ENCODE measurements at regions not wholly inside any gene's neighbourhood (a gene's known extent, or its start where the extent isn't known, plus 50 kb on each side); places are given as distances from the start of the nearest gene placed in this dataset.

DNA sequence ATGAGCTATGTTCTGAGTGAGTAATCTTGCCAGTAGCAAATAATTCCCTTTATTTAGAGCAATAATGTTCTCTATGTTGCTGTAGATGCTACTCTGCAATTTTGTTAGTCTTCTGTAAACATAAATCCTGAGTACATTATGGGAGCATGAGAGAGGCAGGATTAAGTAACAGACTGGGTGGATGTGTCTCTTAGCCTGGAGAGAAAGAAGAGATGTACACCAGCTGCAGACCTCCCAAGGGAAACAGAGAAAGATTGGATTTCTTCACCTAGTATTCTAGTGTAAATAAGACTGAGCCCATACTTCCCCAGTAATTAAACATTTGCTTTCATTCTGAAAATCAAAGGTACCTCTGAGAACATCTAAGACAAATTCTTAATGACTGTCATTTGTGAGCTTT, 564.0 kb downstream of the TRHDE start:
- H3K4me3 ChIP-seq (ENCODE audit: low read depth, low read length), result no peak overlapping the region
- no peak for DNase-seq (ENCODE audit: low read depth)
- TF ChIP-seq CTCF (IDR thresholded peaks at IDR 0.05; ENCODE audit: insufficient read depth, low read length), result no peak

DNA sequence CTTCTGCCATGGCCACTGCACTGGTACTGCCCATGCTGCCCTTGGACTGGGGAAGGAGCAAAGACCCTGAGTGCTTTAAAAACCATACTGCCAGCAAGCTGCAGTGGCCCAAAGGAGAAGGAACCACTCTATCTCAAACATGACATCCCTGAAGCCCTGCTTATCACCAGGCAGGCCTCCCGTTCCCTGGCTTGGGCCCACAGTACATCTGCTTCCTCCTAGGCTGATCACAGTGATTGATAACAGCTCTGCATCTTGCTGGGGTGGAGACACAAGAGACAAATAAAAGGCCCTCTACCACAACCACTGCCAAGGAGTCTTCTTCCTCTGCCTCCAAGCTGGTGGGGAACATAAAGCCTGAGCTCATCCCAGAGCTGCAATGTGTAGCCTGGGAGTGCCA, 567.5 kb downstream of the TRHDE start:
- no peak for DNase-seq (ENCODE audit: low read depth)
- no peak for TF ChIP-seq CTCF (IDR thresholded peaks at IDR 0.05; ENCODE audit: insufficient read depth, low read length)
- H3K4me3 ChIP-seq (ENCODE audit: low read depth, low read length), result no peak overlapping the region

DNA sequence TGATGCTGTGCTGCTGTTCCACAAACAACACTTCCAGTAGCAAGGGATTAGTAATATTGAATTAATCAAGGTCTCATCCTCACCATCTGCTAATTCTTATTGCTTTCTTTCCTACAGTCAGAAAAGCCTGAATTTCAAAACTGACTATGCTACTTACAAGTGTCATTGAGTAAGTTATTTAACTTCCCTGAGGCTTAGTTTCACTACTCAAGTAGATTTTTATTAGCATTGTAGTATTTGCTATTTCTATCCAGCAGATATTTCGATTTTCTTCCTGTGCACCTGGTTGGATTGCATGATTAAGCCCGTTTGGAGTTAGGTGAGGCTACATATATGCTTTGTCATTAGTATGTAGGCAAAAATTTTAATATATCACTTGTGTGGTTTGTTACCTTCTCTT, 591.5 kb downstream of the TRHDE start:
- TF ChIP-seq CTCF (IDR thresholded peaks at IDR 0.05; ENCODE audit: insufficient read depth, low read length), result no peak
- no peak overlapping the region for H3K4me3 ChIP-seq (ENCODE audit: low read depth, low read length)
- DNase-seq (ENCODE audit: low read depth), result no peak

GRCh38 chr12:72865921-72866320, 593.8 kb downstream of the TRHDE start:
- DNase-seq (ENCODE audit: low read depth), result no peak
- TF ChIP-seq CTCF (IDR thresholded peaks at IDR 0.05; ENCODE audit: insufficient read depth, low read length), result no peak
- H3K4me3 ChIP-seq (ENCODE audit: low read depth, low read length), result no peak overlapping the region

DNA sequence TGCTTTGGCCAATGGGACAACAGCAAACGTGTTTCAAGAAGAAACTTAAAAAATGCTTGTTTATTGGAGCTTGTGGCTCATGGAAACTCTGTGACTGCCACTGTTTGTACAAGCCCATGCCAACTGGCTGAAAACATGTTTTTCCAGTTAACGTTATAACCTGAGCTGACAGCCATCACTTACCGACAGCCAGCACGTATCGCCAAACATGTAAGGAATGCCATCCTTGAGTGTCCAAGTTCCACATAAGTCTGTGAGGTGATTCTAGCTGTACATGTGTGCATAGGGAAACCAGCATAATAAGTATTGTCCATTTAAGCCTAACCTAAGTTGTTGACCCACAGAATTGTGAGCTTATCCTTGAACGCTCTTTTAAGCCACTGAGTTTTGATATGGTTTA, 596.9 kb downstream of the TRHDE start:
- TF ChIP-seq CTCF (IDR thresholded peaks at IDR 0.05; ENCODE audit: insufficient read depth, low read length), result no peak
- no peak overlapping the region for H3K4me3 ChIP-seq (ENCODE audit: low read depth, low read length)
- DNase-seq (ENCODE audit: low read depth), result no peak

DNA sequence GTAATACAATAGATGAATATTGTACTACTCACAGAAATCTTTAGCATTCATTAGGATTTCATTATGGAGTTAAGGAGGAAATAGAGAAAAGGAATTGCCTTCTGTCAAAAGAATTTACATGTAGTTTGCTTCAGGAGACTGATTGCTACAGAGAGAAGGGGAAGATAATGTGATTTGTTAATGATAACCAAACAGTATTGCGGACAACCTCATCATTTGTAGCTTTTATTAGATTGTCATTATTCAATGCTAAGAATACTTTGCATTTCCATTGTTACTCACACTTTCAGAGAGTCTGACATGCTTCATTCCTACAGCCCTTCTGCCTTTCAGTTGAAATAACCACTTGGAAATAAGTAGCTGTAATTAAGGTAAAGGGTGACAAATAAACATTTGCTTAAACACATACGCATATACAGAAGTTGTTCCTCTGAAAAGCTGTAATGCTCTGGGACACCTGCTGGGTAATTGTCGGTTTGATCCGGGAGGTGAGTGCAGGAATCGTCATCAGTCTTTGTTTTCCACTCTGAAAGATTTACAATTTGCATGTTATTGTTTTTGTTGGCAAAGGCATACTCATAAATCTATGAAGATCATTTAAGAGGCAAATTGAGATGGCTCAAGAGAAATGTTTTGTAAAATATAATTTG, 600.2 kb downstream of the TRHDE start:
- DNase-seq (ENCODE audit: low read depth), result no peak
- H3K4me3 ChIP-seq (ENCODE audit: low read depth, low read length), result no peak overlapping the region
- TF ChIP-seq CTCF (IDR thresholded peaks at IDR 0.05; ENCODE audit: insufficient read depth, low read length), result no peak

- TF ChIP-seq CTCF (IDR thresholded peaks at IDR 0.05; ENCODE audit: insufficient read depth, low read length), result no peak
- no peak overlapping the region for H3K4me3 ChIP-seq (ENCODE audit: low read depth, low read length)
- no peak for DNase-seq (ENCODE audit: low read depth)
Measured at GRCh38 chr12:72872996-72873395, 600.8 kb downstream of the TRHDE start.

Data from fibroblast of the aortic adventitia (primary cell).